ENCODE measurements at regions not wholly inside any gene's neighbourhood (a gene's known extent, or its start where the extent isn't known, plus 50 kb on each side); places are given as distances from the start of the nearest gene placed in this dataset.

DNA sequence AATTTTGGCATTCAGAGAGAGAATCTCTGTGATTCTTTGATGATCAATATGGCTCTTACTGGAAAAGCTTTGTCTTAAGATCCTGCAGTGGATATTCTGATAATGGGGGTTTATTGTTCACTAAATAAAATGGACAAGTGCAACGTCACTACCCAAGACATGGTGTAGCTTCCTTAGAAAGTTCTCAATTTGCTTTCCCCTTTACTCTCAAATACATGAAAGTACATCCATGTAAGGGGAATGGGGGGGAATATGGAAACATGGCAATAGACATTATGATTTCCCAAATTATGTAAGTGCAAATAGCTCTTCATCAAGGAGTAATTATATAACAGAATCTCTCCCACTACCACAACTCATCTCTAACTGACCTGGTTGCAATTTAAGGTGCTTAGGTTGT lies 126.3 kb upstream of the DPYD start:
- no peak overlapping the region for H3K4me3 Mint-ChIP-seq
- peaks cover 0 to 8% (median 5%) of the 10 kb centered on the region in 3 donors for H3K36me3 Mint-ChIP-seq
- H3K27ac Mint-ChIP-seq, result no peak overlapping the region
- POLR2A ChIA-PET, result no interaction called here
- H3K27me3 Mint-ChIP-seq, result peaks cover 55 to 90% (median 76%) of the 10 kb centered on the region in 5 donors
- ATAC-seq (no peak), DNase-seq (no peak)
- peaks cover 0 to 7% (median 0%) of the 10 kb centered on the region in 9 donors for H3K9me3 Mint-ChIP-seq
- peaks cover 10 to 37% (median 36%) of the 10 kb centered on the region in 4 donors for H3K4me1 Mint-ChIP-seq

- Mint-ChIP-seq H3K27ac (no peak overlapping the region), H3K27me3 (peaks cover 51 to 82% (median 70%) of the 10 kb centered on the region in 5 donors)
- peak in 2 of 10 donors; percentile 10 to 24 for DNase-seq
These were observed 125.2 kb upstream of the DPYD start for GRCh38 chr1:98045767-98046641.

GRCh38 chr1:98045211-98045766 lies 124.5 kb upstream of the DPYD start:
- H3K27ac Mint-ChIP-seq, result peak overlapping the region in 1 of 10 donors; percentile 82
- H3K27me3 Mint-ChIP-seq, result peaks cover 47 to 74% (median 66%) of the 10 kb centered on the region in 5 donors
- peaks cover 10 to 37% (median 36%) of the 10 kb centered on the region in 4 donors for H3K4me1 Mint-ChIP-seq
- peaks cover 0 to 8% (median 5%) of the 10 kb centered on the region in 3 donors for H3K36me3 Mint-ChIP-seq
- POLR2A ChIA-PET, result no interaction called here
- peak overlapping the region; percentile 58 to 84 (median 81) for H3K4me3 Mint-ChIP-seq
- peaks cover 0 to 7% (median 0%) of the 10 kb centered on the region in 9 donors for H3K9me3 Mint-ChIP-seq
- ATAC-seq, result no peak
- peak in 1 of 10 donors; percentile 48 for DNase-seq

More at GRCh38 chr1:98045767-98046641, 125.2 kb upstream of the DPYD start:
- Mint-ChIP-seq H3K4me3 (peak overlapping the region; percentile 58 to 85 (median 82)), H3K4me1 (peaks cover 10 to 37% (median 36%) of the 10 kb centered on the region in 4 donors), H3K9me3 (peaks cover 0 to 7% (median 0%) of the 10 kb centered on the region in 9 donors), H3K36me3 (peaks cover 0 to 8% (median 5%) of the 10 kb centered on the region in 3 donors)
- POLR2A ChIA-PET, result no interaction called here
- ATAC-seq, result no peak

- H3K9me3 Mint-ChIP-seq, result peaks cover 0 to 7% (median 0%) of the 10 kb centered on the region in 9 donors
- DNase-seq (peak in 1 of 10 donors; percentile 47), ATAC-seq (no peak)
- peaks cover 0 to 8% (median 5%) of the 10 kb centered on the region in 3 donors for H3K36me3 Mint-ChIP-seq
- peak overlapping the region; percentile 43 to 82 (median 73) for H3K4me3 Mint-ChIP-seq
- H3K27ac Mint-ChIP-seq, result peak overlapping the region in 1 of 10 donors; percentile 82
- peaks cover 44 to 69% (median 61%) of the 10 kb centered on the region in 5 donors for H3K27me3 Mint-ChIP-seq
- POLR2A ChIA-PET, result no interaction called here
- peaks cover 10 to 37% (median 36%) of the 10 kb centered on the region in 4 donors for H3K4me1 Mint-ChIP-seq
These were observed 123.9 kb upstream of the DPYD start for GRCh38 chr1:98044766-98045165.

- Mint-ChIP-seq H3K27me3 (peaks cover 40 to 63% (median 55%) of the 10 kb centered on the region in 5 donors), H3K4me3 (peak overlapping the region; percentile 38 to 82 (median 70)), H3K4me1 (peaks cover 8 to 34% (median 30%) of the 10 kb centered on the region in 4 donors), H3K9me3 (peaks cover 0 to 7% (median 0%) of the 10 kb centered on the region in 9 donors), H3K36me3 (peaks cover 0 to 8% (median 5%) of the 10 kb centered on the region in 3 donors), H3K27ac (peak overlapping the region in 1 of 10 donors; percentile 75)
- peak in 1 of 2 donors; percentile 63 for ATAC-seq
- DNase-seq, result no peak
- POLR2A ChIA-PET, result no interaction called here
These were observed 123.3 kb upstream of the DPYD start for GRCh38 chr1:98044071-98044697.

GRCh38 chr1:98035602-98036002 lies 114.8 kb upstream of the DPYD start:
- no peak for DNase-seq
- peaks cover 0 to 10% (median 2%) of the 10 kb centered on the region in 5 donors for H3K27me3 Mint-ChIP-seq
- H3K4me1 Mint-ChIP-seq, result no peaks in the 10 kb centered on the region
- POLR2A ChIA-PET, result no interaction called here
- no peaks in the 10 kb centered on the region for H3K36me3 Mint-ChIP-seq
- ATAC-seq, result no peak
- H3K9me3 Mint-ChIP-seq, result no peaks in the 10 kb centered on the region
- no peak overlapping the region for H3K27ac Mint-ChIP-seq
- H3K4me3 Mint-ChIP-seq, result no peak overlapping the region

DNA sequence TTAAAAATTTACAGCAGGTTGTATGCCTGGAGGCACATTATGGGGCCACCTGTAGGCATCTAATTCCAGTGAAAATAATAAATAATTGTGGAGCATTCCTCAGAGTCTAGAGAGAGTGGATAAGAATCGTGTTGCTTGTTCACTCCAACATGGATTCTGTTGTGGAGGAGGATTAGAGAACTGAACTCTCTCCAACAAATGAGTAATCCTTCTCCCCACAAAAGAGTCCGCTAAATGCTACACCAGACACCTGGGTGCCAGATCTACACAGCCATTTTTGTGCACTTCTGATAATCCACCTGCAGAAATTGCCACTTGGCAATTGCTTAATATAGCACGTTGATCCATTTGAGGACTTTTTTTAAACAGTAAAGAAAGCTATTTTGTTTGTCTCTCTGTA lies 113.7 kb upstream of the DPYD start:
- POLR2A ChIA-PET, result no interaction called here
- Mint-ChIP-seq H3K4me3 (no peak overlapping the region), H3K27ac (no peak overlapping the region), H3K27me3 (peaks cover 0 to 10% (median 2%) of the 10 kb centered on the region in 5 donors), H3K36me3 (no peaks in the 10 kb centered on the region), H3K9me3 (no peaks in the 10 kb centered on the region), H3K4me1 (no peaks in the 10 kb centered on the region)
- DNase-seq (no peak), ATAC-seq (no peak)

- POLR2A ChIA-PET, result no interaction called here
- no peaks in the 10 kb centered on the region for H3K4me1 Mint-ChIP-seq
- H3K9me3 Mint-ChIP-seq, result no peaks in the 10 kb centered on the region
- no peak for DNase-seq
- H3K27ac Mint-ChIP-seq, result no peak overlapping the region
- no peaks in the 10 kb centered on the region for H3K36me3 Mint-ChIP-seq
- ATAC-seq, result no peak
- no peak overlapping the region for H3K4me3 Mint-ChIP-seq
- peaks cover 0 to 11% (median 2%) of the 10 kb centered on the region in 5 donors for H3K27me3 Mint-ChIP-seq
These were observed 112.1 kb upstream of the DPYD start for GRCh38 chr1:98032958-98033357.

DNA sequence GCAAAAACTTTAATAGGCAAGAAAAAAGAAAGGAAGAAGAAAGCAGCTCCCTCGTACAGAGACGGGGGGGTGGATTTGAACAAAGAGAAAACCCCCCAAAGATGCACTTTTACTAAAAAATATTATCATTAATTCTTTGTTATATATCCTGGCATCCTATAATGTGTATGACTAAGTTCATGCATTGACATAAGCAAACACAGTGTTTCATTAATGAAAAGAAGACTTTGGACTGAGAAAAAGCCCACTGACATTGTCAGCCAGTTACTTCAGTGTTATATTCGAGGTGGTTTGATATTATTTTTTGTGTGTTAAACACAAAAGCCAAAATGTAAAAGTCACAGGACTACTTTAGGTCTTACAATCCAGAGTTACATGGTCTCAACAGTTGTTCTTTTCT lies 110.1 kb upstream of the DPYD start:
- H3K4me1 Mint-ChIP-seq, result no peaks in the 10 kb centered on the region
- no peaks in the 10 kb centered on the region for H3K9me3 Mint-ChIP-seq
- POLR2A ChIA-PET, result no interaction called here
- peaks cover 0 to 8% (median 3%) of the 10 kb centered on the region in 5 donors for H3K27me3 Mint-ChIP-seq
- no peak overlapping the region for H3K27ac Mint-ChIP-seq
- no peak for DNase-seq
- H3K4me3 Mint-ChIP-seq, result no peak overlapping the region
- H3K36me3 Mint-ChIP-seq, result no peaks in the 10 kb centered on the region
- ATAC-seq, result no peak

DNA sequence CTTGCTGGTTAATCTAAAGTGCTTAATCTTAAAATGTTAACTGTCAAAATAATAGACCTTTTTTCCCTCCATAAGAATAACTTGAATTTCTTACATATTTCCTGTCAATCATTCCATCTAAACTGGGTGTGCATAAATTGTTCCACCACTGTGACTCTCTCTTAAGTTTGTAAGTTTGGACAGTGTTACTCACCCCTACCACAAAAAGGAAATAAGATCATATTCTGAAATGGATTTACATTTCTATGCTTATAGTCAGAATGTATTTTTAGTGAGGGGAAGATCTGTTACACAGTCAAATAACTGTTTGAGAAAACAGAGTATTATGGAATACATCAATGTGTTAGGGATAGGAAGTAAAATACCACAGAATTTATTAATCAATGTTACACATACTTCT lies 109.6 kb upstream of the DPYD start:
- no peak overlapping the region for H3K4me3 Mint-ChIP-seq
- POLR2A ChIA-PET, result no interaction called here
- no peaks in the 10 kb centered on the region for H3K4me1 Mint-ChIP-seq
- ATAC-seq, result no peak
- H3K27me3 Mint-ChIP-seq, result peaks cover 0 to 6% (median 4%) of the 10 kb centered on the region in 5 donors
- H3K9me3 Mint-ChIP-seq, result no peaks in the 10 kb centered on the region
- DNase-seq, result no peak
- H3K27ac Mint-ChIP-seq, result no peak overlapping the region
- no peaks in the 10 kb centered on the region for H3K36me3 Mint-ChIP-seq

DNA sequence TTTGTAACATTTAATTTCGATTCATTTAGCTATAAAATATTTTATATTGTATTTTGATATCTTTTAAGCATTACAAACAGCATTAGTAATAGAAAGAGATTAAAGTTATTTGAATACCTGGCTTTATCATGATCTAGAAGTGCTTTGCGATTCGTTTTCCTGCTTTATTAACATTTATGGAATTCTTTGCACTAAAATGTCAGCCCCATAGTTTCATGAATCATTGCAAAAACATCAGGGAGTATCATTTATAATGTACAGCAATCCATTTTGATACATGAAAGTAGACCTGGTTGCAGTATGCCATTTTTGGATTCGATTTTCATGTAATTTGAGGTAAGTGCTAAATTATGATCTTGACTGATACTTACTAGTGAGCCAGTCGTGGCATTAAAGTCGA lies 108.0 kb upstream of the DPYD start:
- Mint-ChIP-seq H3K4me1 (no peaks in the 10 kb centered on the region), H3K9me3 (no peaks in the 10 kb centered on the region), H3K4me3 (no peak overlapping the region), H3K36me3 (no peaks in the 10 kb centered on the region), H3K27me3 (peaks cover 0 to 3% (median 2%) of the 10 kb centered on the region in 5 donors), H3K27ac (no peak overlapping the region)
- DNase-seq (no peak), ATAC-seq (no peak)
- POLR2A ChIA-PET, result no interaction called here

- POLR2A ChIA-PET, result no interaction called here
- H3K36me3 Mint-ChIP-seq, result no peaks in the 10 kb centered on the region
- no peaks in the 10 kb centered on the region for H3K9me3 Mint-ChIP-seq
- ATAC-seq (no peak), DNase-seq (no peak)
- H3K27me3 Mint-ChIP-seq, result peaks cover 0 to 2% (median 1%) of the 10 kb centered on the region in 5 donors
- H3K4me3 Mint-ChIP-seq, result no peak overlapping the region
- H3K4me1 Mint-ChIP-seq, result no peaks in the 10 kb centered on the region
- H3K27ac Mint-ChIP-seq, result no peak overlapping the region
These were observed 106.4 kb upstream of the DPYD start for GRCh38 chr1:98027103-98027705.

Data from naive thymus-derived CD8-positive, alpha-beta T cell (primary cell).